Gastrocnemius medialis (tissue), 4 donors: ENCODE measurements at regions not wholly inside any gene's neighbourhood (a gene's known extent, or its start where the extent isn't known, plus 50 kb on each side); places are given as distances from the start of the nearest gene placed in this dataset.

Experiments
- ATAC-seq, 2 donors: fragments of 150-250 bp; one replicate each; pipeline ENCODE4 v1.9.1; 2016
- DNase-seq, 2 donors: peaks; one replicate each; pipeline ENCODE4 v3.0.0-alpha.2; 2019
- H3K27ac ChIP-seq, 4 donors: fragments of 200-600 bp; sonication (generic); 1 replicate in 1 of 4; 2 replicates in 3 of 4; pipeline ENCODE4 v1.5.1; 2016 to 2018; ENCODE audit warnings: mild to moderate bottlenecking in 2 of 4, moderate library complexity in 1 of 4
- H3K27me3 ChIP-seq, 3 donors: fragments of 200-600 bp; sonication (generic) in 2 of 3; 1 replicate in 1 of 3; 2 replicates in 2 of 3; pipeline versions ENCODE4 v1.5.1 to v1.6.0; 2016 to 2019; ENCODE audit warnings: mild to moderate bottlenecking in 1 of 3, moderate library complexity in 1 of 3
- H3K36me3 ChIP-seq, 2 donors: fragments of 200-600 bp; sonication (generic) in 1 of 2; one replicate each; pipeline ENCODE4 v1.5.1; 2017 to 2018
- H3K4me1 ChIP-seq, 2 donors: fragments of 200-600 bp; sonication (generic) in 1 of 2; one replicate each; pipeline ENCODE4 v1.5.1; 2016 to 2017; ENCODE audit warnings: mild to moderate bottlenecking in 2 of 2
- H3K4me3 ChIP-seq, 4 donors: fragments of 200-600 bp; sonication (generic) in 3 of 4; 1 replicate in 1 of 4; 2 replicates in 3 of 4; pipeline ENCODE4 v1.5.1; 2016 to 2019; ENCODE audit warnings: mild to moderate bottlenecking in 2 of 4
- H3K9me3 ChIP-seq, 3 donors: fragments of 200-600 bp; sonication (generic) in 2 of 3; 1 replicate in 1 of 3; 2 replicates in 2 of 3; pipeline ENCODE4 v1.5.1; 2016 to 2019
- POLR2A ChIP-seq, 2 donors: fragments of 450-650 bp; IDR thresholded peaks; one replicate each; pipeline ENCODE4 v1.6.1; 2017; ENCODE audit warnings: antibody characterized with exemption in 2 of 2, mild to moderate bottlenecking in 2 of 2, moderate library complexity in 2 of 2
- in situ Hi-C, 4 donors: fragments of 200-750 bp; cut with MboI; loops; one replicate each; pipeline versions ENCODE4 v1.15.0 to v1.8.0; 2017; ENCODE audit warnings: low sequenced_read_pairs in 4 of 4
- intact Hi-C: fragments of 100-400 bp; cut with DNase I; formaldehyde crosslinking; loops from one replicate; pipeline ENCODE4 v1.15.1; 2023; ENCODE audit warnings: low total_unique reads
- TF ChIP-seq, protein P1 (sequence below), 5 experiments: fragments of 450-650 bp in 3 of 5; fragments of 200-600 bp in 2 of 5; sonication (generic) in 2 of 5; IDR thresholded peaks in 4 of 5; conservative IDR thresholded peaks in 1 of 5; 1 replicate in 4 of 5; 2 replicates in 1 of 5; pipeline ENCODE4 v1.5.1; 2016 to 2019; ENCODE audit warnings: antibody characterized with exemption in 5 of 5, mild to moderate bottlenecking in 3 of 5, moderate library complexity in 3 of 5

DNA sequence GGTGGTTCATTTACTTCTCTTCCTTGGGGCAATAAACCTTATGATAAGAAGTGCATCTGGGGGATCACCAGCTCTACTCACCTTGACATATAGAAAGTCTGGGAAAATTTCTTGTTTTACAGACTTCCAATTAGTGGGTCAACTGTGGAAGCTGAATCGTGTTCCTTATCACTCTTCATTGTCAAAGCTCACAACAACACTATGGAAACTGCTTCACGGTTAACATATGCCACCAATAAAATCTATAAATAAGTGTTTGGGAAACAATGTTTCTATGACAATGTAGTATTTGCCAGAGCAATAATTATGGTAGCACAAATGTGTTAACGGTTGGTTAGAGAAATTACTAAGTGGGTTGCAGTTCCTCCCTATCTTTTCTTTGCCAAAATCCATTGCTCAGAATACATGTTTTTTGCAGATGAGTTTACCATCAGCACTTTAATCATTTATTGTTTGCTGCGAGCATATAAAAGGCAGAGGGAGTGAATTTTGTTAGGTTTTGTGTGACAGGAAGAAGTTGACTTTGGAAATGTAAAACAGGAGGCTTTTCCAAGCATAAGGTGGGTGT lies 321.8 kb downstream of the RFC3 start:
- DNase-seq: no peak
- no peaks in the 10 kb centered on the region for H3K36me3 ChIP-seq
- intact Hi-C loops (no loop called here), in situ Hi-C loops (no loop called here)
- H3K4me1 ChIP-seq: no peaks in the 10 kb centered on the region
- no peaks in the 10 kb centered on the region for H3K9me3 ChIP-seq
- H3K27ac ChIP-seq: no peak overlapping the region
- no peak for TF ChIP-seq POLR2A (IDR thresholded peaks at IDR 0.05)
- TF ChIP-seq, protein P1, sequence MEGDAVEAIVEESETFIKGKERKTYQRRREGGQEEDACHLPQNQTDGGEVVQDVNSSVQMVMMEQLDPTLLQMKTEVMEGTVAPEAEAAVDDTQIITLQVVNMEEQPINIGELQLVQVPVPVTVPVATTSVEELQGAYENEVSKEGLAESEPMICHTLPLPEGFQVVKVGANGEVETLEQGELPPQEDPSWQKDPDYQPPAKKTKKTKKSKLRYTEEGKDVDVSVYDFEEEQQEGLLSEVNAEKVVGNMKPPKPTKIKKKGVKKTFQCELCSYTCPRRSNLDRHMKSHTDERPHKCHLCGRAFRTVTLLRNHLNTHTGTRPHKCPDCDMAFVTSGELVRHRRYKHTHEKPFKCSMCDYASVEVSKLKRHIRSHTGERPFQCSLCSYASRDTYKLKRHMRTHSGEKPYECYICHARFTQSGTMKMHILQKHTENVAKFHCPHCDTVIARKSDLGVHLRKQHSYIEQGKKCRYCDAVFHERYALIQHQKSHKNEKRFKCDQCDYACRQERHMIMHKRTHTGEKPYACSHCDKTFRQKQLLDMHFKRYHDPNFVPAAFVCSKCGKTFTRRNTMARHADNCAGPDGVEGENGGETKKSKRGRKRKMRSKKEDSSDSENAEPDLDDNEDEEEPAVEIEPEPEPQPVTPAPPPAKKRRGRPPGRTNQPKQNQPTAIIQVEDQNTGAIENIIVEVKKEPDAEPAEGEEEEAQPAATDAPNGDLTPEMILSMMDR (IDR thresholded peaks at IDR 0.05 in 4 of 5, conservative IDR thresholded peaks at IDR 0.05 in 1 of 5): no peak
- ATAC-seq: no peak
- no peaks in the 10 kb centered on the region for H3K27me3 ChIP-seq
- H3K4me3 ChIP-seq: no peak overlapping the region

DNA sequence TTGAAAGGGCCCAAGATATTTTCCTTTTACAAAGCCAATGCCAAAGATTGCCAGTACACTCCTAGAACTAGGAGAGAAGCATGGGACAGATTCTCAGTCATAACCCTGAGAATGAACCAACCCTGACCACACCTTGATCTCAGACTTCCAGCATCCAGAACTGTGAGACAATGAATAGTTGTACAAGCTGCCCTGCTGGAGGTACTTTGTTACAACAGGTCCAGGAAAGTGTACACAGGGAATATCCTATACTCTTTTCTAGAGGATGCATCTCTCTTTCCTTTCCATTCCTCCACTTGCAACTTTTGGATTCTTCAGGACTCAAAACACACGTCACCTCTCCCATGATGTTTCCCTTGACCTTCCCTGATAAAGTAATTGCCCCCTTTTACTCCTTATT lies 325.7 kb downstream of the RFC3 start:
- intact Hi-C loops (no loop called here), in situ Hi-C loops (no loop called here)
- H3K4me3 ChIP-seq: no peak overlapping the region
- H3K9me3 ChIP-seq: no peaks in the 10 kb centered on the region
- no peak for ATAC-seq
- H3K4me1 ChIP-seq: no peaks in the 10 kb centered on the region
- no peaks in the 10 kb centered on the region for H3K36me3 ChIP-seq
- H3K27me3 ChIP-seq: no peaks in the 10 kb centered on the region
- TF ChIP-seq, protein P1 (IDR thresholded peaks at IDR 0.05 in 4 of 5, conservative IDR thresholded peaks at IDR 0.05 in 1 of 5): no peak
- TF ChIP-seq POLR2A (IDR thresholded peaks at IDR 0.05): no peak
- H3K27ac ChIP-seq: no peak overlapping the region
- DNase-seq: no peak

DNA sequence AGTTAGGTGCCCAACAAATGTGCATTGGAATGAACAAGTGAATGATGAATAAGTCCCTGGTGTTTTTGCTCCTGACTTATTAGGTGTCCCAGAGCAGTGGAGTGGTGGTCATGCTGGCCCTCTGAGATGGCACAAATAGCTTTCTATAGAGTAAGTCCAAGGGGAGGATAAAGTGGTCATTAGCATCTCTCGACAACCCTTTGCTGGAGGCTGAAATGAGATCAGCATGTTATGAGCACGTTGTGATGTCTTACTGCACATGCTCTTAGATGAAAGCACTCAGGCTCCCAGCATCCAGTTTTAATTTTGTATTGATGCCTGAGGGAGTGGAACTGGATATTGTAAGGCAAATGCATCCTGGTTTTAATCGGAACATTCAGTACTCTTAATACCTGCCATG lies 326.2 kb downstream of the RFC3 start:
- no peaks in the 10 kb centered on the region for H3K36me3 ChIP-seq
- no peak for ATAC-seq
- in situ Hi-C loops: no loop called here
- DNase-seq: no peak
- intact Hi-C loops: no loop called here
- no peaks in the 10 kb centered on the region for H3K27me3 ChIP-seq
- H3K9me3 ChIP-seq: no peaks in the 10 kb centered on the region
- H3K4me3 ChIP-seq: no peak overlapping the region
- H3K27ac ChIP-seq: no peak overlapping the region
- H3K4me1 ChIP-seq: no peaks in the 10 kb centered on the region
- no peak for TF ChIP-seq POLR2A (IDR thresholded peaks at IDR 0.05)
- TF ChIP-seq, protein P1 (IDR thresholded peaks at IDR 0.05 in 4 of 5, conservative IDR thresholded peaks at IDR 0.05 in 1 of 5): no peak

DNA sequence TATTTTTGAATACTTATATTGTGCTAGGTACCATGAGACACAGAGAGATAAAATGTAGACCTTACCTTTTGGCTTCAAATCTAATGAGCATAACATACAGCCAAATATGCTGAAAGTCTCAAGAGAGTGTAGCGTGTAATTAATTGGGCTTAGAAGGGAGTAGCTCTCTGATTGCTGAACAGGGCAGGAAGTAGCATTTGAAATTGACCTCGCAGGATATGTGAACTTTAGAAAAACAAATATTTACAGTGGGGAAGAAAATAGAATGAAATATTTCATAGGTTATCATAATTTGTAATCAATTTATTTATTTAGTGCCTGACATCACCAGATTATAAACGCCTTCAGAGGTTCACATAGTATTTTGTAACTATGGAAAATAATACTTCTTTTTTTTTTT lies 327.1 kb downstream of the RFC3 start:
- no peak for DNase-seq
- H3K9me3 ChIP-seq: no peaks in the 10 kb centered on the region
- in situ Hi-C loops (no loop called here), intact Hi-C loops (no loop called here)
- no peak overlapping the region for H3K27ac ChIP-seq
- no peak for TF ChIP-seq POLR2A (IDR thresholded peaks at IDR 0.05)
- TF ChIP-seq, protein P1 (IDR thresholded peaks at IDR 0.05 in 4 of 5, conservative IDR thresholded peaks at IDR 0.05 in 1 of 5): no peak
- no peaks in the 10 kb centered on the region for H3K4me1 ChIP-seq
- no peaks in the 10 kb centered on the region for H3K36me3 ChIP-seq
- ATAC-seq: no peak
- no peaks in the 10 kb centered on the region for H3K27me3 ChIP-seq
- H3K4me3 ChIP-seq: no peak overlapping the region

DNA sequence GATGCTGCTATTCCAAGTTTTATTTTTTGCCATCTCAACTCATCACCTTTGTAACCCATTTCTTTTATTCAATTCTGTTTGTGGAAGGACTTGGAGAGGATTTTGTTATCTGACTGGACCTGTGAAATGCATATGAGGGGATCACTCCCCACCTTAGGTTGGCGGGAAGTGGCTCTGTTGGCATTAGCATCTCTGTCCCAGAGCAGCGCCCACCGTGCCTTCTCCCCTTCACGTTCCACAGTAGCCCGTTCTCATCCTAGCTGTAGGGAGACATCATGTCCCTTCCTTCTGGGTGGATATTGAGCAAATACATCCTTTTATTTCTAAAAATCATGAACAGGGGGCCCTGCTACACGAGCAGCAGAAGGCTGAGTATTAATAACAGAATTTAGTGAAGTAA lies 330.4 kb downstream of the RFC3 start:
- DNase-seq (no peak), ATAC-seq (no peak)
- intact Hi-C loops (no loop called here), in situ Hi-C loops (no loop called here)
- H3K4me3 ChIP-seq: no peak overlapping the region
- no peak for TF ChIP-seq POLR2A (IDR thresholded peaks at IDR 0.05)
- TF ChIP-seq, protein P1 (IDR thresholded peaks at IDR 0.05 in 4 of 5, conservative IDR thresholded peaks at IDR 0.05 in 1 of 5): no peak
- H3K27me3 ChIP-seq: no peaks in the 10 kb centered on the region
- no peaks in the 10 kb centered on the region for H3K9me3 ChIP-seq
- H3K36me3 ChIP-seq: no peaks in the 10 kb centered on the region
- no peaks in the 10 kb centered on the region for H3K4me1 ChIP-seq
- H3K27ac ChIP-seq: no peak overlapping the region
